ENCODE measurements at regions not wholly inside any gene's neighbourhood (a gene's known extent, or its start where the extent isn't known, plus 50 kb on each side); places are given as distances from the start of the nearest gene placed in this dataset.

- H3K4me3 ChIP-seq = no peak overlapping the region
- intact Hi-C loops (cut with DNase I) = no loop called here
- no peak for DNase-seq
- no peaks in the 10 kb centered on the region for H3K9me3 ChIP-seq
- H3K4me1 ChIP-seq = no peaks in the 10 kb centered on the region
- H3K36me3 ChIP-seq = no peaks in the 10 kb centered on the region
- no peak overlapping the region for H3K27ac ChIP-seq
- H3K27me3 ChIP-seq = no peaks in the 10 kb centered on the region
- TF ChIP-seq EP300 (IDR thresholded peaks at IDR 0.05) = no peak
- no peak for TF ChIP-seq POLR2A (IDR thresholded peaks at IDR 0.05)
- no peak for TF ChIP-seq POLR2AphosphoS5 (IDR thresholded peaks at IDR 0.05)
- no peak for TF ChIP-seq CTCF (IDR thresholded peaks at IDR 0.05)
- 79 to 88% methylated on average over 4 of the region's 4 CpGs for WGBS, 2 donors
These were observed 59.6 kb upstream of the ZEB2 start for GRCh38 chr2:144579556-144579955.

GRCh38 chr2:144578099-144578498 lies 58.2 kb upstream of the ZEB2 start:
- intact Hi-C loops (cut with DNase I) = no loop called here
- H3K27ac ChIP-seq = no peak overlapping the region
- H3K4me3 ChIP-seq = no peak overlapping the region
- no peak for TF ChIP-seq POLR2AphosphoS5 (IDR thresholded peaks at IDR 0.05)
- TF ChIP-seq CTCF (IDR thresholded peaks at IDR 0.05) = no peak
- no peak for TF ChIP-seq POLR2A (IDR thresholded peaks at IDR 0.05)
- TF ChIP-seq EP300 (IDR thresholded peaks at IDR 0.05) = no peak
- WGBS, 2 donors = 67 to 77% methylated on average over 3 of the region's 3 CpGs
- H3K9me3 ChIP-seq = no peaks in the 10 kb centered on the region
- no peaks in the 10 kb centered on the region for H3K4me1 ChIP-seq
- no peaks in the 10 kb centered on the region for H3K36me3 ChIP-seq
- DNase-seq = no peak
- H3K27me3 ChIP-seq = no peaks in the 10 kb centered on the region

- no peak for DNase-seq
- H3K27me3 ChIP-seq = no peaks in the 10 kb centered on the region
- no peaks in the 10 kb centered on the region for H3K4me1 ChIP-seq
- no peaks in the 10 kb centered on the region for H3K9me3 ChIP-seq
- H3K36me3 ChIP-seq = no peaks in the 10 kb centered on the region
- H3K27ac ChIP-seq = no peak overlapping the region
- no peak overlapping the region for H3K4me3 ChIP-seq
- no peak for TF ChIP-seq EP300 (IDR thresholded peaks at IDR 0.05)
- TF ChIP-seq POLR2A (IDR thresholded peaks at IDR 0.05) = no peak
- no peak for TF ChIP-seq CTCF (IDR thresholded peaks at IDR 0.05)
- TF ChIP-seq POLR2AphosphoS5 (IDR thresholded peaks at IDR 0.05) = no peak
- intact Hi-C loops (cut with DNase I) = no loop called here
These were observed 53.1 kb upstream of the ZEB2 start for GRCh38 chr2:144572977-144573376.

- intact Hi-C loops (cut with DNase I) = no loop called here
- TF ChIP-seq CTCF (IDR thresholded peaks at IDR 0.05) = no peak
- TF ChIP-seq POLR2A (IDR thresholded peaks at IDR 0.05) = no peak
- no peak for TF ChIP-seq EP300 (IDR thresholded peaks at IDR 0.05)
- no peak for TF ChIP-seq POLR2AphosphoS5 (IDR thresholded peaks at IDR 0.05)
- no peak overlapping the region for H3K27ac ChIP-seq
- no peaks in the 10 kb centered on the region for H3K36me3 ChIP-seq
- DNase-seq = no peak
- H3K4me1 ChIP-seq = no peaks in the 10 kb centered on the region
- WGBS, 2 donors = 42 to 85% methylated on average over 1 of the region's 1 CpG
- H3K27me3 ChIP-seq = no peaks in the 10 kb centered on the region
- no peak overlapping the region for H3K4me3 ChIP-seq
- no peaks in the 10 kb centered on the region for H3K9me3 ChIP-seq
These were observed 51.9 kb upstream of the ZEB2 start for GRCh38 chr2:144571770-144572169.

GRCh38 chr2:144570566-144570965 lies 50.6 kb upstream of the ZEB2 start:
- TF ChIP-seq POLR2A (IDR thresholded peaks at IDR 0.05) = no peak
- no peak for TF ChIP-seq POLR2AphosphoS5 (IDR thresholded peaks at IDR 0.05)
- no peak for TF ChIP-seq EP300 (IDR thresholded peaks at IDR 0.05)
- TF ChIP-seq CTCF (IDR thresholded peaks at IDR 0.05) = no peak
- intact Hi-C loops (cut with DNase I) = no loop called here
- Histone ChIP-seq H3K36me3 (no peaks in the 10 kb centered on the region), H3K27me3 (no peaks in the 10 kb centered on the region), H3K4me3 (no peak overlapping the region), H3K4me1 (no peaks in the 10 kb centered on the region), H3K9me3 (no peaks in the 10 kb centered on the region), H3K27ac (no peak overlapping the region)
- DNase-seq = no peak
- 82 to 88% methylated on average over 3 of the region's 3 CpGs for WGBS, 2 donors

Measured in sigmoid colon (tissue), 6 donors.